RKO (cell line): ENCODE measurements at regions not wholly inside any gene's neighbourhood (a gene's known extent, or its start where the extent isn't known, plus 50 kb on each side); places are given as distances from the start of the nearest gene placed in this dataset.
A peak's percentile ranks its signal among the peaks of the same experiment; 100 is the strongest.

Experiments
- DNase-seq: peaks from one replicate; pipeline ENCODE4 v3.0.0-alpha.2; 2016; ENCODE audit warnings: low spot score

GRCh38 chr11:93248602-93249001 lies 50.8 kb upstream of the SLC36A4 start:
- peak; percentile 41 for DNase-seq

GRCh38 chr11:93249459-93250220 lies 51.8 kb upstream of the SLC36A4 start:
- no peak for DNase-seq

- DNase-seq: no peak
These were observed 52.5 kb upstream of the SLC36A4 start for GRCh38 chr11:93250326-93250725.

- DNase-seq: no peak
These were observed 54.1 kb upstream of the SLC36A4 start for GRCh38 chr11:93251922-93252321.

- DNase-seq: no peak
These were observed 55.3 kb upstream of the SLC36A4 start for GRCh38 chr11:93253111-93253510.

GRCh38 chr11:93256623-93257022 lies 58.8 kb upstream of the SLC36A4 start:
- DNase-seq: no peak

GRCh38 chr11:93267383-93267782 lies 63.2 kb upstream of the DEUP1 start:
- no peak for DNase-seq

GRCh38 chr11:93268287-93269040 lies 62.1 kb upstream of the DEUP1 start:
- no peak for DNase-seq

GRCh38 chr11:93271596-93271995 lies 58.9 kb upstream of the DEUP1 start:
- DNase-seq: no peak

GRCh38 chr11:93274851-93275250 lies 55.7 kb upstream of the DEUP1 start:
- no peak for DNase-seq

- DNase-seq: no peak
These were observed 51.6 kb upstream of the DEUP1 start for GRCh38 chr11:93278976-93279375.

GRCh38 chr11:93279851-93280347 lies 50.6 kb upstream of the DEUP1 start:
- DNase-seq: no peak
